GM23248 (cell line): ENCODE measurements at regions not wholly inside any gene's neighbourhood (a gene's known extent, or its start where the extent isn't known, plus 50 kb on each side); places are given as distances from the start of the nearest gene placed in this dataset.

ENCODE experiments used
- EZH2 ChIP-seq: fragments of 200-600 bp; sonication (generic); IDR thresholded peaks from 2 replicates; pipeline ENCODE4 v1.6.1; 2018; ENCODE audit warnings: antibody characterized with exemption, mild to moderate bottlenecking; ENCODE audit not compliant: insufficient read depth, poor library complexity, severe bottlenecking
- EZH2phosphoT487 ChIP-seq: fragments of 200-600 bp; sonication (generic); IDR thresholded peaks from 2 replicates; pipeline ENCODE4 v1.6.1; 2018; ENCODE audit warnings: antibody characterized with exemption, moderate library complexity, mild to moderate bottlenecking, low read depth; ENCODE audit not compliant: insufficient read depth

DNA sequence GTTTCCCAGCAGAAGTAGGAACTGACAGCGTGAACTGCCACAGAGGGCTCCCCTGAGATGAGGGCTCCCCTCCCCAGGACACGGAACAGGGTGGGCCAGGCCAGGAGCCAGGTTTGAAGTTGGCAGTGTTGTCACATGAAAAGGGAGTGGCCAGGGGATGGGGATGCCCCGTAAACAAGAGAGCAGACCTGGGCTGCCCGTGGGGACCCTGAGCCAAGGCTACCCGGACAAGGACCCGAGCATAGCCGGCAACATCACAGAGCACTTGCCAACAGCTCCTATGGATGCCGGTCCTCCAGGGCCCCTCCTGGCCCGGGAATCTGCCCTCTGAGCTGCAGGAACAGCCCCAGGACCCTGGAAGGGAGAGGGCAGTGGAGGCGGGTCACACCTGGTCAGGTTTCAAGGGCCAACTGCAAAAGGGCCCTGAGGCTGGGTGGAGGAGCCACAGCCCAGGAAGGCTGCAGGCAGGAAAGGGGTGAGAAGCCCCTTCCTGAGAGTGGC lies 102.1 kb downstream of the CPZ start:
- TF ChIP-seq EZH2 (no peak), EZH2phosphoT487 (no peak)
